HK-2 (cell line): ENCODE measurements at regions not wholly inside any gene's neighbourhood (a gene's known extent, or its start where the extent isn't known, plus 50 kb on each side); places are given as distances from the start of the nearest gene placed in this dataset.

Source experiments
- DNase-seq: peaks from one replicate; pipeline ENCODE4 v3.0.0-alpha.2; 2018; ENCODE audit not compliant: unreplicated experiment

DNA sequence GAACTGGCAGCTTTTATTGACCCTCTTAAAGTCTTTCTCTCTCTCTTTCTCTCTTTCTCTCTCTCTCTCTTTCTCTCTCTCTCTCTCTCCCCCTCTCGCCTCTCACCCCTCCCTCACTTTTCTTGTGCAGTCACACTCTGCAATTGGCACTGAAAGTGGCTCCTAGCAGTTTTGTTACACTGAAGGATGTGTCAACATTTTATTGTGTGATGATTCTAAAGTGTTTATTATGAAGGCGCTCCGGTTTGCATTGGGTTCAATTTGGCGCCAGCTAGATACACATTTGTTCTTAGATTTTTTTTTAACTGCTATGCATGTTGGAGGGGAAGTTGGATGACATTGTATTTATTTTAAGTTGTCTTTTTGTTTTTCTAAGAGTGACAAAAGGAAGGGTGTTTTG, 64.0 kb upstream of the CHRM3 start:
- no peak for DNase-seq

DNA sequence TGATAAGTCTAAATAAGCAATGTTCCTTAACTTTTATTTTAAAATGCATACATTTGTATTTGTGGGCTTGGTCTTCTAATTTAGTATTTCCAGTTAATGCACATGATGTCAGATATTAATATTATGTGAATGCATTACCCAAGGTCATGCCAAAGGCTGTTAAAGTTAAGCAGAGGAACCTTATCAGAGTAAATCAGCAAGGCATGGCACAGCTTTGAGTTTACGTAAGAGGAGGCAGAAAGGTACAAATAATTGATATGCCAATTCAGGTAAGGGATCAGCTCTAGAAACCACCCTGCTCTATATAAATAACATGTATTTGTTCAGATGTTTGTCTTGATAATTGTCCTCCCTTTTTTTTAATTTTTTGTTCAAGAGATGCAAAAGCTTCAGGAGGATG, 64.5 kb upstream of the CHRM3 start:
- DNase-seq: no peak

DNA sequence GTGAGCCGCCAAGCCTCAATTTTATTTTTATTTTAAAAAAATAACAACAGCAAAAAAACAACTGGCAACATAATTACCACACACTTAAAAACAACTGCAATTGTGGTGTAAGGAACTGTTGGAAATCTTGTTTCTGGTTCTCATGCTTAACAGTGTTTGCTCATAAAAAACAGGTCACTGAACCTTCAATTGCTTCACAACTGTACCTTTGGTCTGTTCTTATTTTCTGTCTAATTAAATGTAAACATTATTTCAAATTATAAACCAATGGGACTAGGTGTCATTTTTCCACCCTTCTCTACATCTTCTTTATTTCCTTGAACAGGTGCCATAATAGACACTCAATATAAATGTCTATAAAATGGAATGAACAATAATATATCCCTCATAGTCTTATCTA, 68.4 kb upstream of the CHRM3 start:
- no peak for DNase-seq

DNA sequence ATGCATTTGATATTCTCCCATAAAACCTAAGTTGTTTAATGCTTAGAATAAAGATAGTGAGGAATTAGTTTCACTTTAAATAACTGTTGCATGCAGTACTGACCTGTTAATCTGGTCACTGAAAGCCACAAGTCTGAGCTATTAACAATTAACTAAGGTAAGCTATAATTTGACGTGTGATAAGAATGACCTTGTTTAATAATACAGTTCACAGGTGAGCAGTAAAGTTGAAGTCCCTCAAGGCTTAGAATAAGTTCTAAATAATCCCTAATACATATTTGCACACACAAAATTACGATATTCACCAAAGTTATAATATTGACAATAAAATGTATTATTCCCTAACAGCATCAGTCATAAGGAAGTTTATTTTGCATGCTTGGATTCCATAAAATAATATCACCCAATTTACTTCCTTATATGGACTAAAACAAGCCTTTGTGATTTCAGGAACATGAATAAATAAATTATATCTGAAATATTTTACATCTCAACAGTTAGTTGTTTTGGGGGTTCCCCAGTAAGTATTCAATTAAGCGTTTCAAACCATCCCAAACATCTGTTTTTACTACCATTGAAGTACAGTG, 70.6 kb upstream of the CHRM3 start:
- no peak for DNase-seq

DNA sequence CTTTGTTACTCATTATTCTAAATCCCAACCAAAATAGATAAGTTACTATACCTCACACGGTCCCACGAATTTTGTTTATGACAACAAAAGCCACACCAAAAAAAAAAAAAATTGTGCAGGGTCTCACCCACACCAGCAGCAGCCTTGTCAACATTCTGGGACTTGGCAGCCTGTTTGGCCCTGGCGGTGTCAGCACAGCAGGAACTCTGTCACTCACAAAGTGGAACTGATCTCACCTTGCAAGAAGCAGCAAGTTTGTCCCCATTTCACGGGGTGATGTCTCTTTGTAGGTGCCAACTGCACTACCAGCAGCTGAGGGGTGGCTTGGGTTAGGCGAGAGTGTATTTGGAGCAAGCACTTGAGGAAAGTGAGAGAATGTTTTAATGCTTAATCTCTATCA, 75.0 kb upstream of the CHRM3 start:
- no peak for DNase-seq

DNA sequence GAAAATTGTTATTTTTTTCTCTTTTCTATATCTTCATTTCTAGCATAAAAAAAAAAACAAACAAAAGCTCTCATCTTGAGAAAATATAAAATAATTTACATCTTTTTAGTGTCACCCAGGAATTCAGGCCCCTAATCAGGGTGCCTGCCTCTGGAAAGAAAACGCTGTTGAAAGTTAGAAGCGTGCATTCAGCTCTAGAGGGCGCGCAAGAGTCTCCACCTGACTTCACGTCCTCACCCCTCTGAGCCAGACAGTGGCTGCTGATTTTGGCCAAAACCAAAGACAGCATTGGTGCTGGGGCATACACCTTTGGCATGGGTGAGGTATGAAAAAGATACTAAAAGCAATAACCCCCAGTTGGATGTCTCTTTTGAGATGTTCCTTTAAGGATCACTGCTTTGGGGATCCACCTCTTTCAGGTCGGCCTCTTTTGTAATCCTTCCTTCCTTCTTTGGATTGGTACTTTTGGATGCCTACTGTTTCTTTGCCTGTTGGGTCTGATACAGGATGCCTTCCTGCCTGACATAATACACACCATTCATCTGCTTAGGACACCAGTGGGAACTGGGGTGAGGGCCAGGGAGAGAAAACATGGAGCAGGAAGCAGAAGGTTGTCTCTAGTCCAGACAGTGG, 77.6 kb upstream of the CHRM3 start:
- DNase-seq: peak; percentile 5

DNA sequence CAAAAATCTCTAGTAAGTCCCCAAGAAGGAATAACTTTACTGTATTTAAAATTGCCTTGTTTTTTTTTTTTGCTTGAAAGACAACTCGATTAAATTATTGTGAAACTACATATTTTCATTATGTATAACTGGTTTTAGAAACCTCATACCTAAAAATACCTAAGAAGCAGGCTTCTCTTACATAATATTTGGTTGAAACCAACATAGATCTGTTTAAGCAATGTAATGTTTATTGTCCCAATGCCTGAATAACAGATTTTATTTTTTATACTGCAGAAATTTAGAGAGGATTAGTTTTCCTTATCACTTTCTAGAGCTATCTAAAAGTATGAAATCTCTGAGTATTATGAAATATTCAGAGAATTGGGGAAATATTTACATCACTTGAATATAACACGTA, 78.5 kb upstream of the CHRM3 start:
- no peak for DNase-seq

DNA sequence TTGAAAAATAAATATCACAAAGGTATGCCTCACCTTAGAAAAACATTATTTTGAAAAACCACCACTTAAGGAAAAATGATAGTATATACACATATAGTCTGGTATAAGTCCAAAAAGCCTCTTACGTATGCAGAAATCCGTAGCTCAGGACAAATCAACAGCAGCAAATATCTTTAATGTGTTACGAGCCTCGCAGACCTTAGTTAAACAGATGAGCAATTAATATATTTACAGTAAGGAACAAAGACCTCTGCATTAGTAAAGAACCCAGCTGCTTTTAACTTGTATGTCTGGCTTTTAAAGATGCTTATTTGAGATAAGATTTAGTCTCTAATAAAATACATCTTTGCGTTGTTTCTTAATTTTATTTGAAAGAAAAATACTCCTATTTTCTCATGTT, 79.9 kb upstream of the CHRM3 start:
- DNase-seq: no peak

DNA sequence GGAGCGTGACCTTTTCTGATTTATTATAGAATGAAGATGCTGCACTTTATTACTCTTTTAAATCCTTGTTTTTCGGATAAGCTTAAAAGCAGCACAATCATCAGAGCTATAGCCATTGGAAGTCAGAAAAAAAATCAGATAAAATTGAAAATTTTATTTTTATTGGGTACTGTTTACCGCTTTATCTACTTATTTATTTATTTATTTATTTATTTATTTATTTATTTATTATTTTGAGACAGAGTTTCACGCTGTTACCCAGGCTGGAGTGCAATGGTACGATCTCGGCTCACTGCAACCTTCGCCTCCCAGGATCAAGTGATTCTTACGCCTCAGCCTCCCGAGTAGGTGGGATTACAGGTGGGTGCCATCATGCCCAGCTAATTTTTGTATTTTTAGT, 83.1 kb upstream of the CHRM3 start:
- no peak for DNase-seq

DNA sequence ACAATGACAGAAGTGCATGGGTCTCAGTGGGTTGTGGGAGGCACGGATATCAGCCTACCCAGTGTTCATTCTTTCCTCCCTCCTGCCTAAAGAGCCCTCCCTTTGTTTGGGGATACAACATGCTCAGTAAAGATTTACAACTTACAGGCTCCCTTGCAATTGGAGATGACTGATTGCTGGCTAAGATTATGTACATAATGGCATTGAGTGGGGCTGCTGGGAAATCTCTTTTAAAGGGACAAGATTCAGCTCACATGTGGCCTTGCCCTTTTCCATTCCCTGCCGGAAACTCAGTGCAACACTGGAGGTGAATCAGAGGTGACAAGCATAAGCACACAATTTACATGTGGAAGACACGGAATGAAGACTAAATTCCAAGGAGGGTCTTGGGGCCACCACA, 83.7 kb upstream of the CHRM3 start:
- DNase-seq: no peak

DNA sequence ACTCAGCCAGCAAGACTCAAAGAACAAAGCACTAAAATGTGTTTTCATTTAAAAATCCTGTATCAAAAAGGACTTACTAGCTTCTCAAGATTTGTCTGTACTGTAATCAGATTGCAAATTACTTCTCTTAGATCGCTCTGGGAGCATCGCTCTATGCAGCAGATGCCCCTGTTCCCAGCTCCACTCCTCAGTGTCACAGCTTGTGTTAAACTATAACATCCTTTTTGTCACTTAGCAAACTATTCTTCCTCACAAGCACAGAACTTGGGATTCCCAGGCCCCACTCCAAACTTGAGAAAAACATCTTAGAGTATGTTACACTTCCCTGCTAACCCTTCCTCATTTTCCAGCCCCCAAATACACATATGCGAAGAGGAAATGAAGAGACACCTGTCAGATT, 85.1 kb upstream of the CHRM3 start:
- DNase-seq: no peak

DNA sequence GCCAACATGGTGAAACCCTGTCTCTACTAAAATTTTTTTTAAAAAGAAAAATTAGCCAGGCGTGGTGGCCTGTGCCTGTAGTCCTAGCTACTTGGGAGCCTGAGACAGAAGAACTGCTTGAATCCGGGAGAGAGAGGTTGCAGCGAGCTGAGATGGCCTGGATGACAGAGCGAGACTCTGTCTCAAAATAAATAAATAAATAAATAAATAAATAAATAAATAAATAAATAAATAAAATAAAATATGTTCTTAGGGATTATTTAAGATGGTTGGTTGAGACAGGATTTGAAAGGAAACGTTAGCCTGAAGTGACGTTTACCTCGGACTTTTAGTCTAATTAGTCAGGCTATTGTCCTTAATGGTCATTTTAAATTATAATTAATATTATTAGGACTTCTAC, 88.5 kb upstream of the CHRM3 start:
- DNase-seq: no peak

DNA sequence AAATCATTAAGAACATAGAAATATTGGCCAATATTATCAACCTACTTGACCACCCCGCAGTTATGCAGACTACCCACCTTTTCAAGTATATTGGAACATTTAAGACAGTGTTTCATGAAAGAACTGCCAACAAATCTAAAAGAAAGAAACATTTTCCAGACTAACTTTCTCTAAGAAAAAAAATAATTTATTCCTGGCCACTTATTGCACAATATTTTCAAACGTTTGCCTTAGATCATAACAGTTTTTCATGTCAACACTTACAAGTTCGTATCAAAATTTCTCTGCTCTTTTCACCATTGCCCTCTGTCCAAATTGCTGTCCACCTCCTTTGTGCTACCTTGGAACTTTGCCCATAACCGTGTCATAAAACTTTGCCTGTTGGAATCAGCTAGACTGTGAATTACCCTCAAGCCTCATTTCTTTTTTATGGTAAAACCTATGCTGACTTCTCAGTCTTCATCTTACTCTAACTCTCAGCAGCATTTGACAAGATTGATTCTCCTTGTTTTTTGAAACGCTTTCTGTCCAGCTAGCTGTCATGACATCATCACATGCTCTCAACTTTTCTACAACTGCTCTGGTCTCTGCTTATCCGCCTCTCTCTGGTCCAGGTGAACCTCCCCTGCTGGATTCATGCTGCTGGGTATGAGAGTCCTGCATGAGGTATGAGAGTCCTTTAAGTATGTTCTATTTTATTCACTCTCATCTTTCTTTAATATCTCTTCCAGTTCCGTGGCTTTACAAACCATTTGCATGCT, 92.8 kb upstream of the CHRM3 start:
- DNase-seq: no peak

DNA sequence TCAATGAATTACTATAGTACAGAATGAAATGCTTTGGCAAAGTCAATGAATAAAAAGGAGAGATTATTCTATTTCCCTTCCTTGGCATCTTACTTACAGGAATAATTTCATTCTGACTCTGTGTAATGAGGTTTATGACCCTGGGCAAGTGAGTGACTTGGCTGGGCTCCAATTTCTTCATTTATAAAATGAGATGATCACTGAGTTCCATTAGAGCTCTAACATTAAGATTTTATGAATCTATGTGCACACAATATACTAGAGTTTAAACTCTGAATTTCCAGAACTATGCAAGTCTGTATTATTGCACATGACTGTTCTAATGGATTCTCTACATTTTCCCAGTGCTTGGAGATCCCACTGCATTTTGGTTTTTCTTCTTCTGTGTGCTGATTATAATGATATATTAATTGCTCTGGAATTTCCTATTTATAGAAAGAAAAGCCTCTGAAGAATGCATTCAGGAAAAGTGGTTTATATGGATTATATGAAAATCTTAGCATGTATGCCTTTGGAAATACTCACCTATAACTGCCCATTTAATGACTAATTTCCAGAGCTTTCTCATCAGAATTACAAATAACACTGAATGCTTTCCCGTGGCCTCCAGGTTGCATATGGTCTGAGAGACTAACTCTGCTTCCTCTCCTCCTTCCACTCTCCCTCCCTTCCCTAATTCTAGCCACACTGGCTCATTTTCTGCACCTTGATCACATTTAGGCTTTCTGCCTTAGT, 97.4 kb upstream of the CHRM3 start:
- DNase-seq: no peak

DNA sequence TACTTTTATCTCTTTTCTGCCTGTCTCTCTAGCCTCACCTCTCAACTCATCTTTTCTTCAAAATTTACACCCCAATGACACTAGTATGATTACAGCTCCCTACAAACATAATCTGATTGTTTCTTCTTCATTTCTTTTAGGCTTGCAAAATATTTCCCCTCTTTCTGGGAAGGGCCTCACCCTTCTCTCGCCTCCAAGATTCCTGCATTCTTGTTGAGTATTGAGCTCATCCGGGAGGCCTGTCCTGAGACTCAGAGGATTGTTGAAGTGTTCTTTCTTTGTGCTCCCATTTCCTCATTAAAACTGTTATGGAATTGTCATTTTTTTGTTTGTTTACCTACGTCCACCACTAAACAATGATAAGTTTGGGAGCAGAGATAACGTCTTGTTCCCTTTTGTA, 99.1 kb upstream of the CHRM3 start:
- no peak for DNase-seq

DNA sequence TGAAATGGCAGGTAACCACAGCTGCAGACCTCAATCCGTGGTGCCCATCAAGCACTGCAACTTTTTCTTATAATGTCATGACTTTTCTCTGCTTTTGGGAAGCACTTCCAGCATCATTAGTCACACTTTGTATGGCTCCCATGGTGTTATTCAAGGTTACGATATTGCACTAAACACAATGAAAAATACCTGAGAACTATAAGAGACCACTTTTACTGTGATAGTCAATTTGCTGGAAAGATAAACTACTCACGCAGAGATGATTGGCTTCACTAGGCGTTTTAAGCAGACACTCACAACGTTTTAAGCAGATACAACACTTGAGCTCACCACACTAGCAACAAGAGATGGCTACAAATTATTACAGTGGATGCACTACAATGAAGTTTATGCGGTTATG, 103.2 kb upstream of the CHRM3 start:
- DNase-seq: no peak

DNA sequence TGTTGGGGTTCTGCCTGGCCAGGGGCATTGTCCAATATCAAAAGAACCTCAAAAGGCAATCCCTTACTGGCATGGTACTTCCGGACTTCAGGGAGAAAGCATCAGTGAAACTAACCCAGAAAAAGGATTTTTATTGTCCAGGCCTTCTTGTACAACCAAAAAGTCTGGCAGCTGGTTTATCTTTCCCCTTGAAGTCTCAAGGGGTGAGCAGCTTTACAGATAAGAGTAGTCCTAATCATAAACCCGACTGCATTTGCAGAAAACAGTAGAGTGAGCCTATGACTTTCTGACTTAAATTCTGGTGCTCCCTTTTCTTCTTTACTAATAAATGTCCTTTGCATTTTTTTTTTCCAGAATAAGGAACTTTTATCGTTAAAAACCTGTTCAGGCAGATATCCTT, 104.0 kb upstream of the CHRM3 start:
- no peak for DNase-seq

DNA sequence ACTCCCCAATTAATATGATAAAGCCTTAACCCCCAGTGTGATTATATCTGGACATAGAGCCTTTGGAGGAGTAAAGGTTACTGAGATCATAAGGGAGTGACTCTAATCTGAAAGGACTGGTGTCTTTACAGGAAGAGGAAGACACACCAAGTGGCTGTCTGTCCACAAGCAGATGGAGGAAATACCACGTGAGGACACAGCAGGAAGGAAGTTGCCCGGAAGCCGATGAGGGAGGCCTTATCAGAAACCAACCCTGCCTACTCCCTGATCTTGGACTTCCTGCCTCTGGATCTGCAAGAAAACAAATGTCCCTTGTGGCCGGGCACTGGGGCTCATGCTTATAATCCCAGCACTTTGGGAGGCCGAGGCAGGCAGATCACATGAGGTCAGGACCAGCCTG, 110.3 kb upstream of the CHRM3 start:
- DNase-seq: no peak

DNA sequence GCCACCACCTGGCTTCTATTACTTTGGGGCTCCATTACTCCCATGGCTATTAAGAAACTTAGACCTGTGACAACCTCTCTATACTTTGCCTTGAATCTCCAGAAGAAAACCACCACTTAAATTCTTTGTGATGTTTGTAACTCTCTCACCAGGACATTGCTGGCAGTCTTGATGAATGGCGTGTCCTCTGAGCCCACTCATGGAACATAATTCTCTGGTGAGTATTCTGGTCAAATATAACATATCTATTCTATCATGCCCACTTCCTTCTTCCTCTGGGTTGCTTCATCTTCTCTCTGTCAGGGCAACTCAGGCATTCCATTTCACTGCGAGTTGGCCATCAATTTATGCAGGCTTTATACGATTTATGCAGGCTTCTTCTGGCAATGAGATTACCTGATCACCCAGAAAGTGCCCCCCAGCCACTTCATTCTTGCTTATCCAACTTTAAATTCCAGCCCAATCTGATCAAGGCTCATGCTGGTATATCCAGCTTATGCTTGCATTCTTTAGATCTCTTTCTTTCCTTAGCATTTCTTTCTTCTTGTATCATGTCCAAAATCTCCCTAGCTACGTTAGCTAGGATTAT, 112.0 kb upstream of the CHRM3 start:
- DNase-seq: no peak

DNA sequence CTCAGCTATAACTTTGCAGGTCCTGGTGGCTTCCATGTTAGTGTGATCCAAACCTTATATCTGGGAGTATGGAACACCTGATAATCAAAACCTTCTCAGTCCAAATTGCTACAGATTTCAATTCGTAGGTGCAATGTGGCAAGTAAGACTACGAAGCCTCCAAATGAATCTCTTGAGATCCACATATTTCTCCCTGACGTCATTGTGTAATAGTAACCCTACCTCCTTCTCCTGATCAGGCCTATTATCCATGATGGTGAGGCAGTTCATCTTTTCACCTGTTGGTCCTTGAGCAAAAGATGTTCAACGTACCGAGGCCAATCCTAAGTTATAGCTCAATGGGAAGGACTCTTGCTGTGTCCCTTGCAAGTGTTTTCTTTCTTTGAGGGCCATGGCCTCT, 115.9 kb upstream of the CHRM3 start:
- no peak for DNase-seq

DNA sequence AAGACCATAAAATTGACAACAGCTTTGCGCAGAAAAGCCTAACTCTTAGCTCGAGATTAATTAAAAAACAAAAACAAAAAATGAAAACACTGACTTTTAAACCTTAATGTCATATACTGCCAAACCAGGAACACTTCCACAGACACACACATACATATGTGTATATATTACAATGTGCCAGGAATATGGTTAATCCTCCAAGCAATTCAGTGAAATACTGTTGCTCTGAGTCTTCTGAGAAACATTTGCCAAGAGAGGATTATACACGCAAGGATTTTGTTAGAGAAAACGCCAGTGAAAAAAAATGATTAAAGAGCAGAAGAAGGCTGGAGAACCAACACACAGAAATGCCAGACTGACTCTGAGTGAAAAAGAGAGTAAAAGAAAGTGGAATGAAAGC, 116.7 kb upstream of the CHRM3 start:
- DNase-seq: no peak

DNA sequence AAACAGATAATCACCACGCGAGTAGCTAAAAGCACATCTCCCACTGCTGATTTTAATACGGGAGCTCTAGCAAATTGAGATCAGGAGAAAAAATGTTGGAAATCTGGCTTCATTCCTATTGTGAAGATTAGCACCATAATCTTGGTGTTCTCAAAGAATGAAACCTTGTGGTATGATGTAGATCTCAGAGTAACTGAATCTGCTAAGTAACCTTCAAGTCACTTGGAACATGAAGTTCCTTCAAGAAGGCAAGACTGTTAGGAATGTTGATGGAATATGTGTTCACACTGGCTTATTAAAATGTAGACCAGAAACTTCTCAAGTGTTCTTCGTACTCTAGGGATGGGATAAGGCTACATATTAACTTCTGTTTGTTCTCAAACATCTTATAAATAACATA, 117.4 kb upstream of the CHRM3 start:
- DNase-seq: no peak

DNA sequence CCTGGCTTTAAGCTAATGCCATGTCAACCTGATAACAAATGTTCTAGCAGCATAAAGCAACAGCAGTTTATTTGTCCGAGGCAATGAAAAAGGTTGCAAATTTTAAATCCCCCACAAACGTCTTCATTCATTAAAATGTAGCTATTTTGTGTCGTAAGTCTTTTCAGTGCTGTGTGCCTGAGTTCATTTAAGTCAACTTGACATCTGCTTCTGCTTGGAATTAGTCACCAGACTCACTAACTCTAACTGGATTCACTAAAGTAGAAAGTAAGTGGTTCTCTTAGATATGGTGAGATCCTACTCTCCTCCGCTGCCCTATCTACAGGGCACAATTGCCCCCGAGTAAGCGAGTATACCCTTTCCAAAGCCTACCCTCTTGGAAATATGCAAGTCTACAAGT, 118.4 kb upstream of the CHRM3 start:
- DNase-seq: no peak
